NCI-H446 (cell line): ENCODE measurements at regions not wholly inside any gene's neighbourhood (a gene's known extent, or its start where the extent isn't known, plus 50 kb on each side); places are given as distances from the start of the nearest gene placed in this dataset.
A peak's percentile ranks its signal among the peaks of the same experiment; 100 is the strongest.
"Not testable (repeated sequence)": the region's sequence is repeated elsewhere in the genome, so short reads cannot be mapped to it uniquely, and the experiment has no call there.

Experiments
- DNase-seq, 2 experiments: peaks; one replicate each; lab custom pipeline; 2025; lab: John Stamatoyannopoulos, UW

DNA sequence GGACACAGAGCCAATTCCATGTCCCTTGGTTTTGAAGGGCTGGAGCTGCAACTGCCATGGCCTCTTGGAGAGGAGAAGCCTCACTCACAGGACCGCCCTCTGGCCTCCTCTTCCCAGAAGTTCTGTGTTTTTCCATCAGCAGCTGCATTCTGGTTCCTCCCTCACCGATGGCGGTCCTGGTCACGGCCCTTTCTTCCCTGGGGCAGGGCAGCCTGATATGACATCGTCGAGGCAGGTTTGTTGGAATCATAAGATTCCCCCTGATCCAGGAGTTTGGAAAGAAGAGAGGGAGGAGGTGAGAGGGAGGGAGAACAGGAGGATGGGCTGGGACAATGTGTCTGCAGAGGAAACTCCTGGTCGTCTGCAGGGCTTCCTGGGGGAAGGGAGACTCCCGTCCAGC lies 82.7 kb upstream of the PDZD8 start:
- no peak for DNase-seq

DNA sequence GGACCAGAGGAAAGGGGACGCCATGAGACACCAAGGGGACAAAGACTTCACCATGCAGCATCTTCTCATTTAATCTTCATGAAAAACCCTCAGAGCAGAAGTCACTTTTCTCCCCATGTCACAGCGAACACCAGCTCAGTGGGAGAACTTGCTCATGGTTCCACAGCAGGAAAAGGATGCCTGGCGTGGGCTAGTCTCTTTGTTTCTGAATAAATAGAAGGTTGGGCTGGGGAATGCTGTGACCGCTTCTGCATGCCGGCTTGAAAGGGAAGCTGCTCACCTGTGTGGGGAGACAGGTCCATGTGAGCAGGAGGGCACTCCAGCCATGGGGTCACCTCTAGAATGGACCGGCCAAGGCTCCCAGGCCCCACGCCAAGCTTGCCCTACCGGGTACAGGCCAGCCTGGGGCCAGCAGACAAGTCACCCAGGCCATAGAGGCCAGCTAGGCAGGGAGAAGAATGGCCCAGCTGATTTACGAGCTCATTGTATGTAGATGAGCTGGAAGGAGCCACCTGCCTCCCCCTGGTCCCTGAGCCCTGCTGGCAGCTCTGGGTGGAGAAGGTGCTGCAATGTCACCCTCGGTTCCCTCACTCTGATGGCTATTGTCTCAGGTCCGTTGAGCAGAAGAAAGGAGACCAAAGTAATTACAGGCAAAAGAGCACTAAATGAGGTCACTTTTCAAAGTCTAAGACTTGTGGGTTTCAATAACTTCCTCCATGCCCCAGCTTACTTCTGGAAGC lies 82.0 kb upstream of the PDZD8 start:
- DNase-seq: no peak

DNA sequence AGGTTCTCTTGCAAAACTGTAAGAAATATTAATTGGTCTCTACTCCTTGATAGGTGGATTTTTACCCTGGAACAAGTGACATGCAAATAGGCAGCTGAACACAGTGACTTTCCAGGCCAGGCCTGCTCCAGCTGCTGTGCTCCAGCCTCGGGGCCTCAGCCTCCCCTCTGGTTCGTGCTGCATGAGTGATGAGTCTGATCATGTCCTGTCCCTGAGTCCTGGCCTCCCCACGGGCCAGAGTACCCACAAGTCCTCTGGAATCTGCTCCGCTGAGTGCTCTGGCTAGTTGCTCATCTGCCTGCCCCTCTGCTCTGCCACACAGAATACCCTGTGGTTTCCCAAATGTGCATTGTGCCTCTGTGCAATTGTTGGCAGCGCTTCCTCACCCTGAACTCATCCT lies 80.1 kb upstream of the PDZD8 start:
- DNase-seq: no peak

GRCh38 chr10:117454502-117454901 lies 79.3 kb upstream of the PDZD8 start:
- DNase-seq: no peak

DNA sequence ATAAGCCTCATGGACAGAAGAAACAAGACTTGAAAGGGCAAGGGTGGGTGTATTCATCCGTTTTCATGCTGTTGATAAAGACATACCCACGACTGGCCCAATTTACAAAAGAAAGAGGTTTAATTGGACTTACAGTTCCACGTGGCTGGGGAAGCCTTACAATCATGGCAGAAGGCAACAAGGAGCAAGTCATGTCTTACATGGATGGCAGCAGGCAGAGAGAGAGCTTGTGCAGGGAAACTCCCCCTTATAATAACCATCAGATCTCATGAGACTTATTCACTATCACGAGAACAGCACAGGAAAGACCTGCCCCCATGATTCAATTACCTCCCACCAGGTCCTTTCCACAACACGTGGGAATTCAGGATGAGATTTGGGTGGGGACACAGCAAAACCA lies 78.2 kb upstream of the PDZD8 start:
- DNase-seq: not testable (repeated sequence)

GRCh38 chr10:117450940-117451339 lies 75.7 kb upstream of the PDZD8 start:
- no peak for DNase-seq

DNA sequence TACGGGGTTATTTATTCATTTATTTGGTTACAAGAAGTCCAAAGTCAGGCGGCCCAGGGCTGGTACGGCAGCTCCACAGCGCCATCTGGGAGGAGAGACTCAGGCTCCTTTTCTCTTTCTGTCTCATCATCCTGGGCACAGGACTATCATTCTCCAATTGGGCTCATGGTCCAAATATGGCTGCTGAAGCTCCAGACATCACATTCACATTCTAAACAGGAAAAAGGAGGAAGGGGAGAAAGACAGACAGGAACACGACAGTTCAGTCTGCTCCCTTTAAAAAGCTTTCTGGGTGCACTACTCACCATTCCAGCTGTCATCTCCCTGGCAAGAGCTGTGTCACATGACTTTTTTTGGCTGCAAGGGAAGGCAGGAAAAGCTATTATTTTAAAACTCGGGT lies 74.4 kb upstream of the PDZD8 start:
- no peak for DNase-seq

- no peak for DNase-seq
Measured at GRCh38 chr10:117448802-117449201, 73.6 kb upstream of the PDZD8 start.

- no peak for DNase-seq
Measured at GRCh38 chr10:117445992-117446391, 70.8 kb upstream of the PDZD8 start.

DNA sequence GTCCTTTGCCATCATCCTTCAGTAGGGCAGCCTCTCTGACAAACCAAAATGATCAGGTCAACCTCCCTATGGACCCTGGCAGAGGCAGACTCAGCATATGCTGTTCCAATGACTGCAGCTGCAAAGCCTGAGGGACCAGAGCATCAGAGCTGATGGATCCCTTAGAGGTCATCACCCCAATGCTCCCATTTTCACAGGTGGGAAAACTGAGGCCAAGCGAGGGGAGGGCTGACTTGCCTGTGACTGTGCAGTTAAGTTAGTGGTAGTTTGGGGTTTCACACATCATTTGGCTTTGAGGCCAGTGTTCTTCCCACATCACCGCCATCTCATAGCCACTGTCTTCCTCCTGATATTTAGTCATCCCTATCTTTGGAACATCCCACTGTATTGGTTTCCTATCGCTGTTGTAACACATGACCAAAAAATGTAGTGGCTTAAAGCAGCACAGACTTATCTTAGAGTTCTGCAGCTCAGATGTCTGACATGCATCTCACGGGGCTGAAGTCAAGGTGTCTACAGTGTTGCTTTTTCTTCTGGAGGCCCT lies 69.3 kb upstream of the PDZD8 start:
- no peak for DNase-seq

GRCh38 chr10:117443686-117444041 lies 68.4 kb upstream of the PDZD8 start:
- DNase-seq: no peak

DNA sequence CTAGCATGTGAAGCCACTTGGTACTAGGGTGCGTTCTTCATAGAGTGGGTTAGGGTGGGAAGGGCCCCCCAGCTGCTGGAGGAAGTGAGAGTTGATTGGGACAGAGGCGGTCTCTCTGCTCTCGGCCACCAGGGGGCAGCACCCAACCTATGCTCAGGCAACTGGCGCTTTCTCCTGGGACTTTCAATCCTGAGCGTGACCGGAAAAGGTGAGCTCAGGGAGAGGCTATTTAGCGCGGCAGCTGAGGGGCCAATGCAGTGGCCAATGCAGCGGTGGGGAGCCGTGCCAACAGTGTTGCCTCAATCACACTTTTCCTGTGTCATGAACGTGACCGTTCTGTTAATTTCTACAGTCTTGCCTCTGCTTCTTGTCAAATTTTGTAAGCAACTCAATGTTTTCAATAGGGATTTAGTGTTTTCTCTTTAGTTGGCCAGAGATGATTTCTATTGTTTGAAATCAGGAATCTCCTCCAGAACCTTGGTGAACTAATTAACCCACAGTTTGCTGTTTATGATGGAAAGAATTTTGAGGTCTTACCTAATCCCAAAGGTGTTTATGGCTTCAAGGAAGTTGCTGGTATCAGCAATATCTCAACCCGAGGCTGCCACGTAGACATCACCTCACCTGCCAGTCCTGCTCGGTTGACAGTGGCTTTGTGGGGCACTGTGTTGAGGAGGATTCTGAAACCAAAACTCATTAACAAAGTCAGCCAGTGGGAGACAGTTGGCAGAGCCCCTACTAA lies 67.9 kb upstream of the PDZD8 start:
- DNase-seq: peak in 1 of 2 experiments; percentile 35

DNA sequence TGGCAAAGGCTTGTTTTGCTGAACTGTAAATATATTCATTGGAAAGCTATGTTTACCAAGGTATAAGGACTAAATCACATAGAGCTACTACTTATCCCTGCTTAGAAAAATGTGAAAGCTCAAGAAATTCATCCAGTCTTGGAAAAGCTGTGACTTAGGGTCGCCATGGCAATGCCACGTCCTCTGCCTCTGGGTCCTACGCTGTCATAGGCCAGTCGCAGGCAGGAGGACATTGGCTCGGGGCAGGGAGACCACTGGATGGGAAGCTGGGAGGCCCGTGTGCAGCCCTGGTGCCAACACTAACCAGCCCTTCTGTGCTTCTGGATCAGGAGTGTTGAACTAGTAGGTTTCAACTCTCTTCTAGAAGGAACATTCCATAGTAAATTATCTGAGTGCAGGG lies 67.3 kb upstream of the PDZD8 start:
- DNase-seq: no peak

GRCh38 chr10:117441812-117442443 lies 66.7 kb upstream of the PDZD8 start:
- DNase-seq: no peak

DNA sequence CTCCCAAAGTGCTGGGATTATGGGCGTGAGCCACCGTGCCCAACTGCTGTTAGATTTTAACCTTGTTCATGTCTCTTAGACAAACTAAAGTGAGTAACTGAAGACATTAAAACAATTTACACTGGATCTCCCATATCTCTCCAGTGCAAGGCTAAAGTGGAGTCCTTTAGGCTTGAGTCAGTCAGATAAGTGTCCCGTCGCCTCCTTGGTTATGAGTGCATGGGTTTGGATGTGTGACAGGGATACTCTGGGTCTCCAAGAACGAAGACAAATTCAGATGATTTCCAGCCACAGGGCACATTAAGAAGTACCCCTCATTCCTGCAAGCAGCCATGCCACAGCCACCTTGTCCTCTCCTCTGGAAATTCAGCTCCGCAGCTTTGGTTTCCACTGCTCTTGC lies 66.1 kb upstream of the PDZD8 start:
- no peak for DNase-seq

DNA sequence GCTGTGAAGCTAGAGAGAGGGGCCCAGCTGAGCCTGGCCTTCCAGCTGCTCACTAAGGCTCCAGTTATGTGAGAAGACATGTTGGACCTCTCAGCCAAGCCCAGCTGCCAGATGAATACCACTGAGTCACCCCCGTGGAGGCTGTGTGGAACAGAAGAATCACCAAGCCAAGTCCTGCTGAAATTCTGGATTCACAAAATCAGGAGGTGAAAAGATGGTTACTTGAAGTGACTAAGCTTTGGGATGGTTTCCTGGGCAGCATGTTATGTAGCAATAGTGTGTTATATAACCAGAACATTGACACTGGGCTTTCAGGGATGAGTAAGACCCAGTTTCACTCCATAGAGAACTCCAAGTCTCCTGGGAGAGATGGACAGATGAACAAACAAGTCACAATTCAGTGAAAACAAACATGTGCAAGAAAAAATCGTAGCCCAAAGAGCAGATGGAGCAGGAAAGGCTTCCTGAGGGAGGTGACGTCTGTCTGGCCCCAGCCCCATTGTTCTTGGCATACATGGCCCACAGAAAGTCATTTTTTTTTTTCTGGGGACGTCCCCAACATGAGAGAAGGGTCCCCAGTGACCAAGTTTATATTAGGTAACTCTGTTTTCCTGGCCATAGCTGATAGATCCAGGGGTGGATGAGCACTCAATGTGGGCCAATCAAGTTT lies 64.1 kb upstream of the PDZD8 start:
- DNase-seq: no peak

DNA sequence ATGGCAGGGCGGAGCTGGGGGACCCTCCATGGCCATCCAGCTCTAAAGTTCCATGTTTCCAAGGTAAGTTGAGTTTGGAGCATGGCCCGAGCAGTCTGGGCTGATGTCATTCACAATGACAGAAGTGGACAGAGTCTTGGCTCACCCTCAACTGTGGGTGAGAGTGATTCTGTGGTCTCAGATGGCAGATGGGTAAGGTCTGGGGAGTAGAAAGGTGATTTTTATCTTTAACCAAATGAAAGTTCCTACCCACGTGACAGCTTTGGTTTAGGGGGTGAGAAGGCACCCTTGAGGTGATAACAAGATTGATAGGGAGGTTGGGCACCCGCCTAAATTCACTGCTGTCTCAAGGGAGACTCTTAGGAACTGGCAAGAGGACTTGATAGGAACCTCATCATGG lies 57.6 kb upstream of the PDZD8 start:
- no peak for DNase-seq

GRCh38 chr10:117431160-117431559 lies 55.9 kb upstream of the PDZD8 start:
- DNase-seq: peak in 1 of 2 experiments; percentile 32

GRCh38 chr10:117430535-117430934 lies 55.3 kb upstream of the PDZD8 start:
- DNase-seq: not testable (repeated sequence)

DNA sequence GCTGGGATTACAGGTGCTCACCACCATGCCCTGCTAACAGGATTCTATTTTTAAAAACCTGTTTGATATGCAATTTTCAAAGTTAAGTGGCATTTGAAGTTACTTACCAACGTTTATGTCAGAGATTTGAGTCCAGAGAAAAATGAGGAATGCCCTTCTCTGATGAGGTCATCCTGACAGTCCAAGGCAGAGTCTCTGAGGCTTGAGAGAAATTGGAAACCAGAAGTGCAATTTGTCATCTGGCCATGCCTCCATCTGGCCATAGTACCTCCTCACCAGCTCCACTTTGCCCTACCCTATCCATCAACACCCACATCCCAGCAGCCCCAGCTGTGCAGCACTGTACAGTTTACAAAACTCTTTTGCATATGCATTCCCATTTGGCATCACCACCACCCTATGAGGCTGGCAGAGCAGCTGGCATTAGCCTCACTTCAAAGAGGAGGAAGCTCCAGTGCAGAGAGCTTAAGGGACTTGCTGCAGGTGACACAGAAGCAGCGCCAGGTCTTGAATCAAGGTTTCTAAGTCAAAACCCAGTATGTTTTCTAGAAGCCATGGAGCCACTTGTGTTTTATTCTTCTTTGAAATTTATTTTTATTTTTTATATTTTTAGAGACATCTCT lies 54.5 kb upstream of the PDZD8 start:
- no peak for DNase-seq

DNA sequence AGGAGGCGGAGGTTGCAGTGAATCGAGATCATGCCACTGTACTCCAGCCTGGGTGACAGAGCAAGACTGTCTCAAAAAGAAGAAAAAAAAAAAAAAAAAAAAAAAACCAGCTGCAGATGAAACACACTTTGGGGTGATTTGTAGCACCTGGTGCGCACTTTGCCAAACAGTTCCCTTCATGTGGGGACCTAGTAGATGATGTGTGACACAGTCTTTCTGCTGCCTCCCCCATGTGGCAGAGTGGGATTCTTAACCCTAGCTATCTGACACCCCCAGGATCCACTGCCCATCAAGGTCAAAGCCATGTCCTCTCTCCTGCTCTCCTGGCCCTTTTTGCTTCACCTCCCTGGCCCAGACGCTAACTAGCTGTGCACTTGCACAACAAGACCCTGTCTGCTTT lies 52.1 kb upstream of the PDZD8 start:
- no peak for DNase-seq

DNA sequence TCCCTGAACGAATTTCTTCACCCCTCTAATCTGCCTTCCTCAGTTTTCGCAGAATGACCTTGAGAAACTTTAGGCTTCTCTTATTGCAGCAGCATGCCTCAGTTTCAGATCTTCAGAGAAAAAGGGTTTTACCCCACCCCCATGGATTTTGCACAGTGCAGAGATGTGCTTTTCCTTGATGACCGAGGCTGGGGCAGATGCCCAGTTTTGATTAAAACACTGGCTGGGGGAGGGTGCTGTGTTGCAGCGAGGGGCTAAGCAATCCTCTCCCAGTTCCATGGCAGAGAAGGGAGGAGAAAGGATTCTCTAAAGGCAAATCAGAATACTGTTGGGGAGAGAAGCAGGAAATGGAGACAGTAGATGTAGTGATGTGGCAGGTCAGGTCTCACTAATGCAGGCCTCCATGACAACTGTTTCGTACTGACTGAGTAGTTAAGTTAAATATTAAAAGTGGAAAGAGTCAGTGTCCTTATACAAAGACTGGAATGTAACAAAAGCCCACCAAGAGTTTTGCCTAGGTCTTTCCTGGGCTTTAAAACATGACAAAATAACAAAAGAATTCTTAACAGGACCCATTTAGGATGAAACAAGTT lies 50.8 kb upstream of the PDZD8 start:
- no peak for DNase-seq
